B cell (primary cell): ENCODE measurements at regions not wholly inside any gene's neighbourhood (a gene's known extent, or its start where the extent isn't known, plus 50 kb on each side); places are given as distances from the start of the nearest gene placed in this dataset.

Experiments used
- ATAC-seq: fragments of 200-7000 bp; cut with Tn5 transposase; one replicate; pipeline ENCODE4 v1.10.0; 2021; ENCODE audit warnings: low read depth, mild to moderate bottlenecking, moderate number of reproducible peaks, moderate library complexity
- CTCF ChIA-PET: fragments of 350-600 bp; sonication (Branson Sonifier 250); formaldehyde crosslinking; loops from one replicate; lab custom pipeline; 2021; ENCODE audit warnings: antibody characterized with exemption, inconsistent platforms; lab: Charles Lee
- POLR2A ChIA-PET: fragments of 350-600 bp; sonication (Branson Sonifier 250); formaldehyde crosslinking; loops from one replicate; lab custom pipeline; 2021; ENCODE audit warnings: antibody characterized with exemption; lab: Charles Lee
- DNase-seq: peaks from one replicate; pipeline ENCODE4 v3.0.0; 2013
- H2AFZ ChIP-seq: 2 replicates; pipeline ENCODE4 v1.6.1; 2012; ENCODE audit warnings: mild to moderate bottlenecking, low read depth, low read length; ENCODE audit not compliant: insufficient read depth, poor library complexity, severe bottlenecking
- H3K27ac ChIP-seq, 2 donors: 1 replicate in 1 of 2; 2 replicates in 1 of 2; pipeline ENCODE4 v1.5.1; 2012 to 2013; ENCODE audit warnings: low read length in 2 of 2, mild to moderate bottlenecking in 2 of 2, moderate library complexity in 1 of 2
- H3K27me3 ChIP-seq, 4 experiments: fragments of 200-600 bp in 1 of 4; sonication (generic) in 1 of 4; replicated peaks in 1 of 4; 1 replicate in 2 of 4; 2 replicates in 2 of 4; pipeline versions ENCODE4 v1.6.1 to v1.7.0; 2013 to 2016; ENCODE audit warnings: low read length in 3 of 4, mild to moderate bottlenecking in 2 of 4, mixed read lengths in 1 of 4, moderate library complexity in 1 of 4; ENCODE audit not compliant: insufficient read depth in 4 of 4, control insufficient read depth in 3 of 4; ENCODE audit errors: control extremely low read depth in 1 of 4
- H3K36me3 ChIP-seq, 2 experiments: replicated peaks in 1 of 2; 1 replicate in 1 of 2; 2 replicates in 1 of 2; pipeline versions ENCODE4 v1.6.1 to v1.7.1; 2013; ENCODE audit warnings: low read length in 1 of 2; ENCODE audit not compliant: insufficient read depth in 2 of 2, control insufficient read depth in 1 of 2; ENCODE audit errors: control extremely low read depth in 1 of 2, extremely low read depth in 1 of 2
- H3K4me1 ChIP-seq, 2 donors: fragments of 200-600 bp in 1 of 2; sonication (generic) in 1 of 2; 1 replicate in 1 of 2; 2 replicates in 1 of 2; pipeline versions ENCODE4 v1.5.1 to v1.6.1; 2013 to 2017; ENCODE audit warnings: low read length in 2 of 2; ENCODE audit not compliant: control insufficient read depth in 2 of 2, insufficient read depth in 2 of 2
- H3K4me2 ChIP-seq: replicated peaks from 2 replicates; pipeline ENCODE3; 2012; ENCODE audit warnings: mild to moderate bottlenecking, low read depth, low read length; ENCODE audit not compliant: poor library complexity, severe bottlenecking
- H3K4me3 ChIP-seq, 5 experiments: fragments of 200-600 bp in 1 of 5; sonication (generic) in 1 of 5; 1 replicate in 3 of 5; 2 replicates in 2 of 5; pipeline versions ENCODE4 v1.5.1 to v1.7.0; 2011 to 2016; ENCODE audit warnings: low read length in 4 of 5, mild to moderate bottlenecking in 4 of 5, low read depth in 2 of 5, control low read depth in 1 of 5, moderate library complexity in 1 of 5; ENCODE audit not compliant: insufficient read depth in 1 of 5; ENCODE audit errors: control extremely low read depth in 1 of 5, extremely low read depth in 1 of 5
- H3K79me2 ChIP-seq: fragments of 200-600 bp; sonication (generic); one replicate; pipeline ENCODE4 v1.6.0; 2016; ENCODE audit warnings: low read length; ENCODE audit not compliant: control insufficient read depth, insufficient read depth
- H3K9ac ChIP-seq: fragments of 200-600 bp; sonication (generic); 2 replicates; pipeline ENCODE4 v1.6.1; 2017; ENCODE audit warnings: mild to moderate bottlenecking, low read length, moderate library complexity
- H3K9me3 ChIP-seq, 3 donors: one replicate each; pipeline versions ENCODE4 v1.6.1 to v1.7.1; 2013; ENCODE audit warnings: low read length in 2 of 3; ENCODE audit not compliant: control insufficient read depth in 2 of 3, insufficient read depth in 1 of 3; ENCODE audit errors: control extremely low read depth in 1 of 3
- H4K20me1 ChIP-seq: 2 replicates; pipeline ENCODE4 v1.6.0; 2012; ENCODE audit warnings: mild to moderate bottlenecking, low read length; ENCODE audit not compliant: insufficient read depth, control insufficient read depth, poor library complexity, severe bottlenecking
- H3K27ac Mint-ChIP-seq: one replicate; pipeline ENCODE4 v1.8.0; 2021; ENCODE audit warnings: mixed read lengths
- H3K27me3 Mint-ChIP-seq: one replicate; pipeline ENCODE4 v1.8.0; 2021; ENCODE audit warnings: mixed read lengths
- H3K4me1 Mint-ChIP-seq: one replicate; pipeline ENCODE4 v1.8.0; 2021; ENCODE audit warnings: mixed read lengths
- H3K4me3 Mint-ChIP-seq: one replicate; pipeline ENCODE4 v1.8.0; 2021; ENCODE audit warnings: mixed read lengths
- H3K9me3 Mint-ChIP-seq: one replicate; pipeline ENCODE4 v1.8.0; 2022; ENCODE audit warnings: mixed read lengths; ENCODE audit not compliant: insufficient read depth
- EZH2 ChIP-seq: IDR thresholded peaks from 2 replicates; pipeline ENCODE4 v1.6.1; 2012; ENCODE audit warnings: borderline replicate concordance, low read depth, mild to moderate bottlenecking, moderate library complexity, low read length; ENCODE audit not compliant: insufficient read depth, poor library complexity, severe bottlenecking
- WGBS: methylation state at CpG from one replicate; pipeline ENCODE4 v1.1.5; 2013; ENCODE audit warnings: missing lambda C conversion rate; ENCODE audit not compliant: insufficient coverage; 5-methylcytosine and 5-hydroxymethylcytosine counted together
- intact Hi-C: fragments of 100-400 bp; cut with micrococcal nuclease; formaldehyde crosslinking; loops from one replicate; pipeline ENCODE4 v1.10.0; 2022
- TF ChIP-seq, protein P1 (sequence below): fragments of 200-600 bp; IDR thresholded peaks from one replicate; pipeline ENCODE4 v1.8.0; 2022; ENCODE audit warnings: antibody characterized with exemption, mild to moderate bottlenecking

DNA sequence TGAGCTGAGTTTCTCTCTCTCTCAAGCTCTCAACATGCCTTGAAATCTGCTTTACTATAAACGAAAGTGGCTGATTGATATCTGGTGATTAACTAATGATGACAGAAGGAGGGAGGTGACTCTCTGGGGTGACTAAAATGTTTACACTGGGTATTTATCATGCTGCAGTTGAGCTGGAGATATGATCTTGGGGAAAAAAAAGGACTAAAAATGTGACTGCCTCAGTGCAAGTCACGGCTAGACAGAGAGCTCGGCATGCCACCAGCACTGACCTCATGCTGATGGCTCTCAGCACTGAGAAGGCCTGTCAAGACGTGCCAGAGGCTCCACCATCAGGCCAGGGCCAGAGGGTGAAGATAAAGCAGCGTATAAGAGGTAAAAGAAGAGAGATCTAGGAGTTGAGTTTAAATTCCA is 103.1 kb upstream of the SPACA1 start:
- Mint-ChIP-seq H3K27ac (no peak overlapping the region), H3K4me3 (no peak overlapping the region), H3K9me3 (no peaks in the 10 kb centered on the region), H3K27me3 (peaks cover 14% of the 10 kb centered on the region), H3K4me1 (no peaks in the 10 kb centered on the region)
- Histone ChIP-seq H3K79me2 (no peaks in the 10 kb centered on the region), H4K20me1 (no peaks in the 10 kb centered on the region), H3K9ac (no peak overlapping the region), H3K4me1 (no peaks in the 10 kb centered on the region), H3K4me3 (no peak overlapping the region), H3K27me3 (peaks cover 0 to 8% (median 0%) of the 10 kb centered on the region in 4 experiments), H3K36me3 (no peaks in the 10 kb centered on the region), H3K9me3 (no peaks in the 10 kb centered on the region), H3K4me2 (no peak overlapping the region), H3K27ac (no peak overlapping the region), H2AFZ (no peak overlapping the region)
- DNase-seq (no peak), ATAC-seq (no peak)
- intact Hi-C loops, result no loop called here
- WGBS, result 53% methylated on average over 3 of the region's 5 CpGs
- TF ChIP-seq EZH2, result no peak
- TF ChIP-seq, protein P1, sequence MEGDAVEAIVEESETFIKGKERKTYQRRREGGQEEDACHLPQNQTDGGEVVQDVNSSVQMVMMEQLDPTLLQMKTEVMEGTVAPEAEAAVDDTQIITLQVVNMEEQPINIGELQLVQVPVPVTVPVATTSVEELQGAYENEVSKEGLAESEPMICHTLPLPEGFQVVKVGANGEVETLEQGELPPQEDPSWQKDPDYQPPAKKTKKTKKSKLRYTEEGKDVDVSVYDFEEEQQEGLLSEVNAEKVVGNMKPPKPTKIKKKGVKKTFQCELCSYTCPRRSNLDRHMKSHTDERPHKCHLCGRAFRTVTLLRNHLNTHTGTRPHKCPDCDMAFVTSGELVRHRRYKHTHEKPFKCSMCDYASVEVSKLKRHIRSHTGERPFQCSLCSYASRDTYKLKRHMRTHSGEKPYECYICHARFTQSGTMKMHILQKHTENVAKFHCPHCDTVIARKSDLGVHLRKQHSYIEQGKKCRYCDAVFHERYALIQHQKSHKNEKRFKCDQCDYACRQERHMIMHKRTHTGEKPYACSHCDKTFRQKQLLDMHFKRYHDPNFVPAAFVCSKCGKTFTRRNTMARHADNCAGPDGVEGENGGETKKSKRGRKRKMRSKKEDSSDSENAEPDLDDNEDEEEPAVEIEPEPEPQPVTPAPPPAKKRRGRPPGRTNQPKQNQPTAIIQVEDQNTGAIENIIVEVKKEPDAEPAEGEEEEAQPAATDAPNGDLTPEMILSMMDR, result no peak
- ChIA-PET CTCF (interaction anchor here (0.8 kb wide), 1 partner anchor 18 kb away, joined by 3 read pairs; no protein-coding TSS in a partner anchor), POLR2A (no interaction called here)

DNA sequence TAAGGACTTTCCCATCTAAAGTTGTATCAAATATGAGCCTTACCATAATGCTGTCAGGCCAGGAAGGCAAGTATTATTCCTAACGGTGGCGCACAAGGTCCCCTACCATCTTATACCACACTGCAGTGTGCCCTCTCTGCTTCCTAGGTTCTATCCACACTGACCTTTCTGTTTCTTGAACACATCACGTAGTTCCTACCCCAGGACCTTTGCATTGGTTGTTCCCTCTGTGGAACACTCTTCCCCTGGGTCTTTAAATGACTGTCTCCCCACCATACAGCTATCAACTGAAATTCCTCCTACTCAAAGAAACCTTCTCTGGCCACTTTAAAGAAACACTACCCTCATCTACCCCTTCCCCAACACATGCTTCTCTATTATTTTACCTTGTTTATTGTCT is 104.5 kb upstream of the SPACA1 start:
- Histone ChIP-seq H3K79me2 (no peaks in the 10 kb centered on the region), H3K4me1 (no peaks in the 10 kb centered on the region), H3K4me2 (no peak overlapping the region), H3K36me3 (no peaks in the 10 kb centered on the region), H3K4me3 (no peak overlapping the region), H3K9ac (no peak overlapping the region), H3K27ac (no peak overlapping the region), H4K20me1 (no peaks in the 10 kb centered on the region), H2AFZ (no peak overlapping the region), H3K9me3 (no peaks in the 10 kb centered on the region), H3K27me3 (peaks cover 0 to 8% (median 0%) of the 10 kb centered on the region in 4 experiments)
- Mint-ChIP-seq H3K4me3 (no peak overlapping the region), H3K27ac (no peak overlapping the region), H3K9me3 (no peaks in the 10 kb centered on the region), H3K4me1 (no peaks in the 10 kb centered on the region), H3K27me3 (peaks cover 14% of the 10 kb centered on the region)
- WGBS, result 93% methylated on average over 3 of the region's 3 CpGs
- TF ChIP-seq, protein P1, result no peak
- TF ChIP-seq EZH2, result no peak
- DNase-seq (no peak), ATAC-seq (no peak)
- intact Hi-C loops, result no loop called here
- POLR2A ChIA-PET, result no interaction called here
- CTCF ChIA-PET, result interaction anchor here (1.2 kb wide), 1 partner anchor 11 kb away, joined by 3 read pairs; no protein-coding TSS in a partner anchor
